ENCODE measurements at regions not wholly inside any gene's neighbourhood (a gene's known extent, or its start where the extent isn't known, plus 50 kb on each side); places are given as distances from the start of the nearest gene placed in this dataset.

- no peaks in the 10 kb centered on the region for H4K20me1 ChIP-seq (ENCODE audit: insufficient read depth)
- H3K79me2 ChIP-seq (replicated peaks; ENCODE audit: insufficient read depth, low read length), result no peaks in the 10 kb centered on the region
- H3K27me3 ChIP-seq (ENCODE audit: insufficient read depth, low read depth, low read length), result no peaks in the 10 kb centered on the region
- no peaks in the 10 kb centered on the region for H3K36me3 ChIP-seq (ENCODE audit: insufficient read depth, low read length)
- no peak overlapping the region for H3K9ac ChIP-seq (ENCODE audit: low read length)
- H3F3A ChIP-seq (ENCODE audit: insufficient read depth, low read length, poor library complexity, severe bottlenecking), result no peaks in the 10 kb centered on the region
- no peaks in the 10 kb centered on the region for H3K9me3 ChIP-seq (ENCODE audit: low read length)
- no peak overlapping the region for H3K4me2 ChIP-seq (ENCODE audit: low read length)
- no peaks in the 10 kb centered on the region for H3K9me2 ChIP-seq (ENCODE audit: insufficient read depth, low read length)
- TF ChIP-seq CTCF (IDR thresholded peaks at IDR 0.05; ENCODE audit: poor library complexity, severe bottlenecking) (no peak), EZH2 (IDR thresholded peaks at IDR 0.05; ENCODE audit: borderline replicate concordance, insufficient read depth, low read length, poor library complexity, severe bottlenecking) (no peak), TAF1 (IDR thresholded peaks at IDR 0.05; ENCODE audit: low read depth) (no peak), RAD21 (conservative IDR thresholded peaks at IDR 0.05) (no peak)
- H2AFZ ChIP-seq (ENCODE audit: low read depth, low read length), result no peak overlapping the region
- H3K27ac ChIP-seq (ENCODE audit: low read length), result no peak overlapping the region
- H3K4me3 ChIP-seq (ENCODE audit: low read length), result no peak overlapping the region
Measured at GRCh38 chr4:38582445-38582844, 81.6 kb upstream of the KLF3 start.

GRCh38 chr4:38582889-38583470 is 81.0 kb upstream of the KLF3 start:
- no peaks in the 10 kb centered on the region for H3K79me2 ChIP-seq (replicated peaks; ENCODE audit: insufficient read depth, low read length)
- H4K20me1 ChIP-seq (ENCODE audit: insufficient read depth), result no peaks in the 10 kb centered on the region
- no peak overlapping the region for H3K27ac ChIP-seq (ENCODE audit: low read length)
- no peaks in the 10 kb centered on the region for H3F3A ChIP-seq (ENCODE audit: insufficient read depth, low read length, poor library complexity, severe bottlenecking)
- no peak overlapping the region for H3K4me3 ChIP-seq (ENCODE audit: low read length)
- H3K9ac ChIP-seq (ENCODE audit: low read length), result no peak overlapping the region
- H3K36me3 ChIP-seq (ENCODE audit: insufficient read depth, low read length), result no peaks in the 10 kb centered on the region
- no peak for TF ChIP-seq POLR2AphosphoS5 (IDR thresholded peaks at IDR 0.05)
- no peak overlapping the region for H2AFZ ChIP-seq (ENCODE audit: low read depth, low read length)
- no peaks in the 10 kb centered on the region for H3K27me3 ChIP-seq (ENCODE audit: insufficient read depth, low read depth, low read length)
- no peak overlapping the region for H3K4me2 ChIP-seq (ENCODE audit: low read length)
- H3K9me3 ChIP-seq (ENCODE audit: low read length), result no peaks in the 10 kb centered on the region
- H3K9me2 ChIP-seq (ENCODE audit: insufficient read depth, low read length), result no peaks in the 10 kb centered on the region

- H3K27me3 ChIP-seq (ENCODE audit: insufficient read depth, low read depth, low read length), result no peaks in the 10 kb centered on the region
- H3K9me2 ChIP-seq (ENCODE audit: insufficient read depth, low read length), result no peaks in the 10 kb centered on the region
- H3K4me3 ChIP-seq (ENCODE audit: low read length), result no peak overlapping the region
- no peak overlapping the region for H3K4me2 ChIP-seq (ENCODE audit: low read length)
- no peaks in the 10 kb centered on the region for H3K36me3 ChIP-seq (ENCODE audit: insufficient read depth, low read length)
- H3K79me2 ChIP-seq (replicated peaks; ENCODE audit: insufficient read depth, low read length), result no peaks in the 10 kb centered on the region
- H3K9me3 ChIP-seq (ENCODE audit: low read length), result no peaks in the 10 kb centered on the region
- H4K20me1 ChIP-seq (ENCODE audit: insufficient read depth), result no peaks in the 10 kb centered on the region
- H2AFZ ChIP-seq (ENCODE audit: low read depth, low read length), result no peak overlapping the region
- H3F3A ChIP-seq (ENCODE audit: insufficient read depth, low read length, poor library complexity, severe bottlenecking), result no peaks in the 10 kb centered on the region
- H3K27ac ChIP-seq (ENCODE audit: low read length), result no peak overlapping the region
- TF ChIP-seq EP300 (conservative IDR thresholded peaks at IDR 0.05; ENCODE audit: poor library complexity, severe bottlenecking) (no peak), EZH2 (IDR thresholded peaks at IDR 0.05; ENCODE audit: borderline replicate concordance, insufficient read depth, low read length, poor library complexity, severe bottlenecking) (no peak), MXI1 (conservative IDR thresholded peaks at IDR 0.05; ENCODE audit: poor library complexity, severe bottlenecking) (no peak), CTCF (IDR thresholded peaks at IDR 0.05; ENCODE audit: poor library complexity, severe bottlenecking) (no peak), POLR2AphosphoS5 (IDR thresholded peaks at IDR 0.05) (no peak), REST (IDR thresholded peaks at IDR 0.05; ENCODE audit: borderline replicate concordance) (no peak), RAD21 (conservative IDR thresholded peaks at IDR 0.05) (no peak), SMC3 (conservative IDR thresholded peaks at IDR 0.05; ENCODE audit: poor library complexity) (no peak), TAF1 (IDR thresholded peaks at IDR 0.05; ENCODE audit: low read depth) (no peak)
- H3K9ac ChIP-seq (ENCODE audit: low read length), result no peak overlapping the region
Measured at GRCh38 chr4:38585871-38586270, 78.1 kb upstream of the KLF3 start.
